PFSK-1 (cell line): ENCODE measurements at regions not wholly inside any gene's neighbourhood (a gene's known extent, or its start where the extent isn't known, plus 50 kb on each side); places are given as distances from the start of the nearest gene placed in this dataset.

Experiments used
- POLR2AphosphoS5 ChIP-seq: IDR thresholded peaks from 2 replicates; pipeline ENCODE4 v1.6.1; 2012; ENCODE audit warnings: low read depth, mild to moderate bottlenecking, control low read depth, low read length, moderate library complexity
- TF ChIP-seq, protein P1 (sequence below), 2 experiments: IDR thresholded peaks; 2 replicates each; pipeline versions ENCODE4 v1.6.1 to v1.8.0; 2011 to 2012; ENCODE audit warnings: low read depth in 2 of 2, low read length in 2 of 2, control low read depth in 1 of 2, inconsistent platforms in 1 of 2, mild to moderate bottlenecking in 1 of 2, moderate library complexity in 1 of 2; ENCODE audit not compliant: insufficient read depth in 1 of 2

DNA sequence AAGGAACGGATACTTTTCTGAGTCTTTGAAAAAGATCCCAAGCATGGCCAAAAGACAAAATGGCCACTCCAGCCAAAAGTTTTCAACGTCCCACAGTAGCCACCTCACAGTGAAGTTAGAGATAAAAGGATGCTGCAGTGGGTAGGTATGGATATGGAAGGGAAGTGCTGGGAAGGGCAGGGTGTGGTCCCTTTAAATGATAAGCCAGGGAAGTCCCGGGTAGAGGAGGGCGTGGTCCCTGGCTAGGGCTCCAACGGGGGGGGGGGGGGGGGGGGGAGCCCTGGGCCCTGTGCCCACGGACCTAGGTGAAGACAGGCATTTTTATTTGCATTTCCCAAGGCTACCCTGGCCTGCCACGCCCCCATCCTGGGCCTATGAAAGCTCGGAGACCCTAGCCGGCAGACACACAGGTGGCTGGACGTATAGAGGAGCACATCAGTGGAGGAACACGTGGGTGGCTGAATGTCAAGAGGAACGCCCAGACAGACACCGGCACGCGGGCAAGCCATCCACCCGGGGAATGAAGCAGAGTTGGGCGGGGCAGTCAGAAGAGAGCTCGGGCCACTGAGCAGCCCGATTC, 306.7 kb downstream of the NFIB start:
- no peak for TF ChIP-seq POLR2AphosphoS5
- TF ChIP-seq, protein P1, sequence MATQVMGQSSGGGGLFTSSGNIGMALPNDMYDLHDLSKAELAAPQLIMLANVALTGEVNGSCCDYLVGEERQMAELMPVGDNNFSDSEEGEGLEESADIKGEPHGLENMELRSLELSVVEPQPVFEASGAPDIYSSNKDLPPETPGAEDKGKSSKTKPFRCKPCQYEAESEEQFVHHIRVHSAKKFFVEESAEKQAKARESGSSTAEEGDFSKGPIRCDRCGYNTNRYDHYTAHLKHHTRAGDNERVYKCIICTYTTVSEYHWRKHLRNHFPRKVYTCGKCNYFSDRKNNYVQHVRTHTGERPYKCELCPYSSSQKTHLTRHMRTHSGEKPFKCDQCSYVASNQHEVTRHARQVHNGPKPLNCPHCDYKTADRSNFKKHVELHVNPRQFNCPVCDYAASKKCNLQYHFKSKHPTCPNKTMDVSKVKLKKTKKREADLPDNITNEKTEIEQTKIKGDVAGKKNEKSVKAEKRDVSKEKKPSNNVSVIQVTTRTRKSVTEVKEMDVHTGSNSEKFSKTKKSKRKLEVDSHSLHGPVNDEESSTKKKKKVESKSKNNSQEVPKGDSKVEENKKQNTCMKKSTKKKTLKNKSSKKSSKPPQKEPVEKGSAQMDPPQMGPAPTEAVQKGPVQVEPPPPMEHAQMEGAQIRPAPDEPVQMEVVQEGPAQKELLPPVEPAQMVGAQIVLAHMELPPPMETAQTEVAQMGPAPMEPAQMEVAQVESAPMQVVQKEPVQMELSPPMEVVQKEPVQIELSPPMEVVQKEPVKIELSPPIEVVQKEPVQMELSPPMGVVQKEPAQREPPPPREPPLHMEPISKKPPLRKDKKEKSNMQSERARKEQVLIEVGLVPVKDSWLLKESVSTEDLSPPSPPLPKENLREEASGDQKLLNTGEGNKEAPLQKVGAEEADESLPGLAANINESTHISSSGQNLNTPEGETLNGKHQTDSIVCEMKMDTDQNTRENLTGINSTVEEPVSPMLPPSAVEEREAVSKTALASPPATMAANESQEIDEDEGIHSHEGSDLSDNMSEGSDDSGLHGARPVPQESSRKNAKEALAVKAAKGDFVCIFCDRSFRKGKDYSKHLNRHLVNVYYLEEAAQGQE (IDR thresholded peaks at IDR 0.05; ENCODE audit: insufficient read depth in 1 of 2, low read depth in 2 of 2, low read length in 2 of 2) = no peak
